ENCODE measurements at regions not wholly inside any gene's neighbourhood (a gene's known extent, or its start where the extent isn't known, plus 50 kb on each side); places are given as distances from the start of the nearest gene placed in this dataset.

DNA sequence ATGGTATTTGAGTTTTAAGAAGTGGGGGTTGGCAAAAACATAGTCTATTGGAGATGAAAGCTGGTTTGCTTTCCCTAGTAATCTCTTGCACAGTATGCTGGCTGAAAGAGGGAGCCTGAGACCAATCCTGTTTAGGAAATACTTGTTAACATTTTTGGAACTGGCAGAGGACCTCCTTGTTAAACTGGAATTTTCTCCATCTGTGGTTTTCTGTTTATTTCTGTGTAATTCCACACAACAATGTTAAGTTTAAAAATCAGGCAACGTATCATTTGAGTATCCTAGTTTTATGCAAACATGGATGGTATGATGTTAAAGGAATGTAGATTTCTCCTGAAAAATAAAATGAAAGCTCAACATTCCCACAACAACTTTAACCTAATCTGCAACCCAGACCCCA lies 536.0 kb upstream of the TBL1XR1 start:
- no peak for TF ChIP-seq EZH2 (IDR thresholded peaks at IDR 0.05; ENCODE audit: low read depth)
- TF ChIP-seq CTCF (conservative IDR thresholded peaks at IDR 0.05): no peak

All from PC-9 (cell line).